ENCODE measurements at regions not wholly inside any gene's neighbourhood (a gene's known extent, or its start where the extent isn't known, plus 50 kb on each side); places are given as distances from the start of the nearest gene placed in this dataset.

- ATAC-seq, result peak; percentile 31
- H3K4me1 ChIP-seq, result no peaks in the 10 kb centered on the region
- no peak for TF ChIP-seq CTCF (IDR thresholded peaks at IDR 0.05)
- no peak for DNase-seq
- H3K27ac ChIP-seq, result no peak overlapping the region
- H3K9me3 ChIP-seq, result no peaks in the 10 kb centered on the region
- intact Hi-C loops (cut with DNase I), result no loop called here
- H3K27me3 ChIP-seq, result no peaks in the 10 kb centered on the region
- no peak overlapping the region for H3K4me3 ChIP-seq
- H3K36me3 ChIP-seq, result no peaks in the 10 kb centered on the region
These were observed 125.4 kb downstream of the RNASET2 start for GRCh38 chr6:166830891-166831363.

GRCh38 chr6:166830185-166830890 lies 126.0 kb downstream of the RNASET2 start:
- H3K36me3 ChIP-seq, result no peaks in the 10 kb centered on the region
- H3K27me3 ChIP-seq, result no peaks in the 10 kb centered on the region
- ATAC-seq (peak; percentile 77), DNase-seq (no peak)
- intact Hi-C loops (cut with DNase I), result no loop called here
- H3K4me3 ChIP-seq, result no peak overlapping the region
- no peaks in the 10 kb centered on the region for H3K9me3 ChIP-seq
- no peak overlapping the region for H3K27ac ChIP-seq
- TF ChIP-seq CTCF (IDR thresholded peaks at IDR 0.05), result no peak
- no peaks in the 10 kb centered on the region for H3K4me1 ChIP-seq

- H3K27me3 ChIP-seq, result no peaks in the 10 kb centered on the region
- DNase-seq (no peak), ATAC-seq (no peak)
- intact Hi-C loops (cut with DNase I), result no loop called here
- no peaks in the 10 kb centered on the region for H3K9me3 ChIP-seq
- no peak overlapping the region for H3K27ac ChIP-seq
- no peak overlapping the region for H3K4me3 ChIP-seq
- TF ChIP-seq CTCF (IDR thresholded peaks at IDR 0.05), result no peak
- H3K36me3 ChIP-seq, result no peaks in the 10 kb centered on the region
- H3K4me1 ChIP-seq, result no peaks in the 10 kb centered on the region
These were observed 130.1 kb downstream of the RNASET2 start for GRCh38 chr6:166826264-166826663.

GRCh38 chr6:166825553-166826145 lies 130.7 kb downstream of the RNASET2 start:
- Histone ChIP-seq H3K4me1 (no peaks in the 10 kb centered on the region), H3K4me3 (no peak overlapping the region), H3K27ac (no peak overlapping the region), H3K27me3 (no peaks in the 10 kb centered on the region), H3K9me3 (no peaks in the 10 kb centered on the region), H3K36me3 (no peaks in the 10 kb centered on the region)
- DNase-seq, result no peak
- TF ChIP-seq CTCF (IDR thresholded peaks at IDR 0.05), result no peak
- intact Hi-C loops (cut with DNase I), result no loop called here
- ATAC-seq, result no peak

- ATAC-seq, result no peak
- Histone ChIP-seq H3K36me3 (no peaks in the 10 kb centered on the region), H3K27ac (no peak overlapping the region), H3K4me3 (no peak overlapping the region), H3K27me3 (no peaks in the 10 kb centered on the region), H3K9me3 (no peaks in the 10 kb centered on the region), H3K4me1 (no peaks in the 10 kb centered on the region)
- intact Hi-C loops (cut with DNase I), result no loop called here
- DNase-seq, result no peak
- no peak for TF ChIP-seq CTCF (IDR thresholded peaks at IDR 0.05)
These were observed 131.5 kb downstream of the RNASET2 start for GRCh38 chr6:166824880-166825250.

Data from upper lobe of right lung (tissue), 1 donor.